Mammary epithelial cell (primary cell): ENCODE measurements at regions not wholly inside any gene's neighbourhood (a gene's known extent, or its start where the extent isn't known, plus 50 kb on each side); places are given as distances from the start of the nearest gene placed in this dataset.
"Not testable (repeated sequence)": the region's sequence is repeated elsewhere in the genome, so short reads cannot be mapped to it uniquely, and the experiment has no call there.

Source experiments
- CTCF ChIP-seq, 2 donors: IDR thresholded peaks in 1 of 2; conservative IDR thresholded peaks in 1 of 2; 2 replicates each; pipeline ENCODE4 v1.5.1; 2011 to 2012; ENCODE audit warnings: inconsistent platforms in 2 of 2, low read length in 2 of 2, mild to moderate bottlenecking in 2 of 2, control low read depth in 1 of 2, low read depth in 1 of 2; ENCODE audit not compliant: insufficient read depth in 1 of 2; ENCODE audit errors: extremely low read depth in 1 of 2
- EZH2 ChIP-seq: IDR thresholded peaks from 2 replicates; pipeline ENCODE4 v1.6.1; 2012; ENCODE audit warnings: low read length, inconsistent platforms, borderline replicate concordance

GRCh38 chr7:76711648-76712047 is 84.6 kb upstream of the POMZP3 start:
- TF ChIP-seq CTCF (conservative IDR thresholded peaks at IDR 0.05 in 1 of 2, IDR thresholded peaks at IDR 0.05 in 1 of 2; ENCODE audit: extremely low read depth in 1 of 2, insufficient read depth in 1 of 2, low read depth in 1 of 2, low read length in 2 of 2); EZH2: not testable (repeated sequence)
